Lower leg skin (tissue), 4 donors: ENCODE measurements at regions not wholly inside any gene's neighbourhood (a gene's known extent, or its start where the extent isn't known, plus 50 kb on each side); places are given as distances from the start of the nearest gene placed in this dataset.

Experiments
- DNase-seq, 2 donors: peaks; one replicate each; pipeline ENCODE4 v3.0.0-alpha.2; 2019; ENCODE audit warnings: low spot score in 2 of 2
- H3K4me3 ChIP-seq: fragments of 200-600 bp; sonication (generic); 2 replicates; pipeline ENCODE4 v1.5.1; 2017; ENCODE audit warnings: mild to moderate bottlenecking, low read depth; ENCODE audit not compliant: poor library complexity, severe bottlenecking
- CTCF ChIP-seq, 3 donors: fragments of 450-650 bp; IDR thresholded peaks; one replicate each; pipeline ENCODE4 v1.5.1; 2016; ENCODE audit warnings: antibody characterized with exemption in 3 of 3, mild to moderate bottlenecking in 3 of 3, moderate library complexity in 2 of 3
- POLR2A ChIP-seq, 2 donors: fragments of 450-650 bp; IDR thresholded peaks; one replicate each; pipeline ENCODE4 v1.6.1; 2016 to 2017; ENCODE audit warnings: antibody characterized with exemption in 2 of 2, mild to moderate bottlenecking in 1 of 2, moderate library complexity in 1 of 2
- WGBS, 2 donors: methylation state at CpG; one replicate each; pipeline ENCODE4 v1.1.5; 2018; 5-methylcytosine and 5-hydroxymethylcytosine counted together
- intact Hi-C: fragments of 100-400 bp; cut with DNase I; formaldehyde crosslinking; loops from one replicate; pipeline ENCODE4 v1.15.0; 2023; ENCODE audit warnings: low total_unique reads

GRCh38 chr10:130300608-130301020 lies 164.4 kb downstream of the GLRX3 start:
- TF ChIP-seq POLR2A (IDR thresholded peaks at IDR 0.05) (no peak), CTCF (IDR thresholded peaks at IDR 0.05) (no peak)
- WGBS, 2 donors: 81 to 95% methylated on average over 3 to 9 of the region's 23 CpGs
- intact Hi-C loops: no loop called here
- H3K4me3 ChIP-seq: no peak overlapping the region
- DNase-seq: no peak

DNA sequence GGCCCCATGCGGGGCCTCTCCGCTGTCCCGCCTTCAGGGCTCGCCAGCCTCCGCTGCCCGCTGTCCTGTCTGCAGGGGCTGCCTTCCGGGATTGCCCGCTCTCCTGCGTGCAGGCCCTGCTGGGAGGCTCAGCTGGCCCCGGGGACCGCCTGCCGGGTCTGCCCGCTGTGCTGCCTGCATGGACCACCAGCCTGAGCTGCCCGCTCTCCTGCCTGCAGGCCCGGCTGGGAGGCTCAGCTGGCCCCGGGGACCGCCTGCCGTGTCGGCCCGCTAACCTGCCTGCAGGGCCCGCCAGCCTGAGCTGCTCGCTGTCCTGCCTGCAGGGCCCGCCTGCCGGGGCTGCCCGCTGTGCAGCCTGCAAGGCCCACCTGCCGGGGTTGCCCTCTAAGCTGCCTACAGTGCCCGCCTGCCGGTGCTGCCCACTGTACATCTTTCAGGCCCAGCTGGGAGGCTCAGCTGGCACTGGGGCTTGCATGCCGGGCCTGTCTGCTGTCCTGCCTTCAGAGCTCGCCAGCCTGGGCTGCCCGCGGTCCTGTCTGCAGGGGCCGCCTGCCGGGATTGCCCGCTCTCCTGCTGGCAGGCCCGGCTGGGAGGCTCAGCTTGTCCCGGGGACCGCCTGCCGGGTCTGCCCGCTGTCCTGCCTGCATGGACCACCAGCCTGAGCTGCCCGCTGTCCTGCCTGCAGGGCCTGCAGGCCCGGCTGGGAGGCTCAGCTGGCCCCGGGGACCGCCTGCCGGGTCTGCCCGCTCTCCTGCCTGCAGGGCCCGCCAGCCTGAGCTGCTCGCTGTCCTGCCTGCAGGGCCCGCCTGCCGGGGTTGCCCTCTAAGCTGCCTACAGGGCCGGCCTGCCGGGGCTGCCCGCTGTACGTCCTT lies 165.1 kb downstream of the GLRX3 start:
- DNase-seq: no peak

DNA sequence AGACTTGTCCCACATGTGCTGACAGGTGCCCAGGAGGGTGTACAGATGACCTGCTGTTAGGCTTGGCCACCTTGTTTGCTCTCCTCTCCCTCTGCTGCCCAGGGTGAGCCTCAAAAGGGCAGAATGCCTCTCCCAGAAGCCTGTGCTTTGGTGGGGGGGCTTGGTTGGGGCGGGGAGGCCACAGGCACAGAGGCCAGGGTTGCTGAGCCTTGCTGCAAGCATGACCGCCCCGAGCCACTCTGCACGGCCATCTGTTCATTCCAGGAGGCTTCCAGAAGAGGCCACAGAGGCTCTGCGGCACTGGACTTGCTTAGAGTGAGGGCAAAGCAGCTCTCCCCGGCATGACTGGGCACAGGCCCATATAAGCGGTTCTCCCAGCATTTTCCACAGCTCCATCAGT lies 190.8 kb downstream of the GLRX3 start:
- DNase-seq: no peak
- 73 to 82% methylated on average over 2 to 7 of the region's 7 CpGs for WGBS, 2 donors
- intact Hi-C loops: no loop called here
- H3K4me3 ChIP-seq: no peak overlapping the region
- no peak for TF ChIP-seq CTCF (IDR thresholded peaks at IDR 0.05)
- TF ChIP-seq POLR2A (IDR thresholded peaks at IDR 0.05): no peak

More for the DNA sequence above, 165.1 kb downstream of the GLRX3 start:
- TF ChIP-seq POLR2A (IDR thresholded peaks at IDR 0.05) (no peak), CTCF (IDR thresholded peaks at IDR 0.05) (no peak)
- intact Hi-C loops: no loop called here
- 74 to 98% methylated on average over 6 to 27 of the region's 54 CpGs for WGBS, 2 donors
- H3K4me3 ChIP-seq: no peak overlapping the region

DNA sequence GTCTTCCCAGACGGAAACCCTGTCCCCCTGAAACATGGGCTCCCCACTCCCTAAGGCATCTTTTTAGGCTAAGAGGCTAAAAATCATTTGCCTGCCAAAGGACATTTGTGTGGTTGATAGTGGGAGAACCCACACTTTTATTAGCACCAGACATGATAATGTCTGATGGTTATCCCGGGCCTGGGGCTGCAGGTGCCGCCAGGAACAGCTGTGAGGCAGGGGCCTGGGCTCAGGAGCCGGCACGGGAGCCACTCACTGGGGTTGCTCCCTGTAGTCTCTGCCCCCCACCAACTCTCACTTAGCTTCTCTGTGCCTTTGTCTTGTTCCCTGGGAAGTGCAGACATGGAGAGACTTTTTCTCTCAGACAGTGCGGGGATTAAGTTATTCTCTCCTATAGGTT lies 193.6 kb downstream of the GLRX3 start:
- TF ChIP-seq CTCF (IDR thresholded peaks at IDR 0.05) (no peak), POLR2A (IDR thresholded peaks at IDR 0.05) (no peak)
- 66 to 69% methylated on average over 6 of the region's 6 CpGs for WGBS, 2 donors
- no peak overlapping the region for H3K4me3 ChIP-seq
- no peak for DNase-seq
- intact Hi-C loops: no loop called here

- intact Hi-C loops: no loop called here
- no peak for DNase-seq
- 35 to 36% methylated on average over 2 of the region's 2 CpGs for WGBS, 2 donors
- TF ChIP-seq CTCF (IDR thresholded peaks at IDR 0.05): no peak
- TF ChIP-seq POLR2A (IDR thresholded peaks at IDR 0.05): no peak
- no peak overlapping the region for H3K4me3 ChIP-seq
These were observed 197.0 kb downstream of the GLRX3 start for GRCh38 chr10:130333185-130333584.
